ENCODE measurements at regions not wholly inside any gene's neighbourhood (a gene's known extent, or its start where the extent isn't known, plus 50 kb on each side); places are given as distances from the start of the nearest gene placed in this dataset.

GRCh38 chr18:42632801-42633200, 482.7 kb downstream of the RIT2 start:
- TF ChIP-seq CTCF (conservative IDR thresholded peaks at IDR 0.05; ENCODE audit: low read length) (no peak), EZH2phosphoT487 (IDR thresholded peaks at IDR 0.05; ENCODE audit: borderline replicate concordance) (no peak)
